DOHH2 (cell line): ENCODE measurements at regions not wholly inside any gene's neighbourhood (a gene's known extent, or its start where the extent isn't known, plus 50 kb on each side); places are given as distances from the start of the nearest gene placed in this dataset.

Experiments used
- CTCF ChIP-seq: fragments of 200-600 bp; sonication (generic); IDR thresholded peaks from one replicate; pipeline ENCODE4 v1.5.1; 2014; ENCODE audit warnings: antibody characterized with exemption, mild to moderate bottlenecking, low read depth, low read length; ENCODE audit not compliant: poor library complexity, severe bottlenecking
- EZH2phosphoT487 ChIP-seq: fragments of 200-600 bp; sonication (generic); IDR thresholded peaks from 2 replicates; pipeline ENCODE4 v1.6.1; 2017; ENCODE audit warnings: borderline replicate concordance, mild to moderate bottlenecking, antibody characterized with exemption, low read length, moderate library complexity, mixed read lengths

DNA sequence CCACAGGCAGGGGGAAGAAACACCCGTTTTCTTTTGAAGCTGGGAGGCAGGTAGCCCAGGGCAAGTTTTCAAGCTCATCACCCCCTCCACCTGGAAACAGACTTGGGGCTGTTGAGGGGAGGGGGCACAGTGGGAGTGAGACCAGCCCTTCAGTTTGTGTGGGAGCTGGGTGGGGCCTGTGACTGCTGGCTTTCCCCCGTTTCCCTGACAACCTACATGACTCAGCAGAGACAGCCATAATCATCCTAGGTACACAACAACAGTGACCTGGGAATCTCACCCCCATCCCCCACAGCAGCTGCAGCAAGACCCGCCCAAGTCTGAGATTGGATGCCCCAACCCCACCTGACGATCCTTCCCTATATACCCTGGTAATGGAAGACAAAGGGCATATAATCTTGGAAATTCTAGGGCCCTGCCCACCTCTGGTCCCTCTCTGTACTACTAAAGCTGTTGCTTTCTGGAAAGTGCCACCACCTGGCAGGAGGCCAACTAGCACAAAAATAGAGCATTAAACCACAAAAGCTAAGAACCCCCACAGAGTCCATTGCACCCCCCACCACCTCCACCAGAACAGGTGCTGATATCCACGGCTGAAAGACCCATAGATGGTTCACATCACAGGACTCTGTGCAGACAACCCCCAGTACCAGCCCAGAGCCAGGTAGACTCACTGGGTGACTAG, 422.2 kb upstream of the SGO1 start:
- TF ChIP-seq CTCF (no peak), EZH2phosphoT487 (no peak)
